Fibroblast of peridontal ligament (primary cell): ENCODE measurements at regions not wholly inside any gene's neighbourhood (a gene's known extent, or its start where the extent isn't known, plus 50 kb on each side); places are given as distances from the start of the nearest gene placed in this dataset.

ENCODE experiments used
- DNase-seq: peaks from one replicate; pipeline ENCODE4 v3.0.0-alpha.2; 2010; ENCODE audit errors: extremely low read depth

GRCh38 chr14:101351769-101352168 lies 209.5 kb upstream of the DIO3 start:
- no peak for DNase-seq

- no peak for DNase-seq
Measured at GRCh38 chr14:101352567-101352966, 208.7 kb upstream of the DIO3 start.

- DNase-seq, result no peak
Measured at GRCh38 chr14:101353422-101353821, 207.9 kb upstream of the DIO3 start.

GRCh38 chr14:101354726-101355125 lies 206.6 kb upstream of the DIO3 start:
- DNase-seq, result no peak

GRCh38 chr14:101355284-101355683 lies 206.0 kb upstream of the DIO3 start:
- DNase-seq, result no peak

GRCh38 chr14:101357038-101357437 lies 204.3 kb upstream of the DIO3 start:
- no peak for DNase-seq

- no peak for DNase-seq
Measured at GRCh38 chr14:101357559-101358319, 203.6 kb upstream of the DIO3 start.

GRCh38 chr14:101358320-101359125 lies 202.8 kb upstream of the DIO3 start:
- no peak for DNase-seq

- no peak for DNase-seq
Measured at GRCh38 chr14:101359221-101360053, 201.9 kb upstream of the DIO3 start.

- no peak for DNase-seq
Measured at GRCh38 chr14:101360054-101360911, 201.0 kb upstream of the DIO3 start.

- no peak for DNase-seq
Measured at GRCh38 chr14:101361044-101361443, 200.3 kb upstream of the DIO3 start.

GRCh38 chr14:101361451-101362433 lies 199.6 kb upstream of the DIO3 start:
- no peak for DNase-seq

- no peak for DNase-seq
Measured at GRCh38 chr14:101362529-101363260, 198.6 kb upstream of the DIO3 start.

GRCh38 chr14:101363261-101363555 lies 198.1 kb upstream of the DIO3 start:
- no peak for DNase-seq

- no peak for DNase-seq
Measured at GRCh38 chr14:101363880-101364391, 197.4 kb upstream of the DIO3 start.

GRCh38 chr14:101364503-101365328 lies 196.6 kb upstream of the DIO3 start:
- no peak for DNase-seq

GRCh38 chr14:101365329-101366158 lies 195.8 kb upstream of the DIO3 start:
- no peak for DNase-seq
